ENCODE measurements at regions not wholly inside any gene's neighbourhood (a gene's known extent, or its start where the extent isn't known, plus 50 kb on each side); places are given as distances from the start of the nearest gene placed in this dataset.
"Not testable (repeated sequence)": the region's sequence is repeated elsewhere in the genome, so short reads cannot be mapped to it uniquely, and the experiment has no call there.

DNA sequence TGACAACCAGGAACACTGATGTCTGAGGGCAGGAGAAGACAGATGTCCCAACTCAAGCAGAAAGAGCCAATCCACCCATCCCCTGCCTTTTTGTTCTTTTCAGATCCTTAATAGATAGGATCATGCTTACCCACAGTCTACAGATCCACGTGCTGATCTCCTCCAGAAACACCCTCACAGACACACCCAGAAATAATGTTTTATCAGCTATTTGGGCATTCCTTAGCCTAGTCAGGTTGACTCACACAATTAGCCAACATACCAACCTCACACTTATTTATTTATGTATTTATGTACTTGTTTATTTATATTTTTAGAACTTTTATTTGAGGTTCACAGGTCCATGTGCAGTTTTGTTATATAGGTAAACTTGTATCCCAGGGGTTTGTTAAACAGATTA lies 151.5 kb upstream of the IL12B start:
- no peak for ATAC-seq
- no peak for DNase-seq (ENCODE audit: low spot score)
- intact Hi-C loops (cut with DNase I), result no loop called here

GRCh38 chr5:159486836-159487235 lies 156.5 kb upstream of the IL12B start:
- ATAC-seq, result no peak
- intact Hi-C loops (cut with DNase I), result no loop called here
- DNase-seq (ENCODE audit: low spot score), result no peak

GRCh38 chr5:159488516-159488915 lies 158.2 kb upstream of the IL12B start:
- ATAC-seq, result no peak
- intact Hi-C loops (cut with DNase I), result no loop called here
- no peak for DNase-seq (ENCODE audit: low spot score)

GRCh38 chr5:159489779-159490178 lies 159.5 kb upstream of the IL12B start:
- intact Hi-C loops (cut with DNase I), result no loop called here
- ATAC-seq, result no peak

DNA sequence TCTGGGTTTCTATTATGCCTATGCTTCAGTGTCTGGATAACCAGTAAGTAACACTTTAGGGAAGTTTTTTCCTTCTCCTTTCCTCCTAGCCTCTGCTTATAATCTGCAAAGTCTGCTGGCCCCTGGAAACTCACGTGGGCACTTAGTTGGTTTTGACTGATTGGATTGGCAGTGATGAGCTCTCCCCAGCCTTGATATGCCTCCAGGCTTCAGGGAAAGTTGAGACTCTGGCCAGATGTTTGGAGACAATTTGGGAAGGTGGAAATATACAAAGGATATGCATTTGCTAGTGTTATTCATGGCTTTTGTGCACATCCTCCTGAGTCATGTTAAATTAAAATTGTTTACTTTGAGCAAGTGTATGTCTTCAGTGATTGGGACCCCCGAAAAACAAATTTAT lies 160.2 kb upstream of the IL12B start:
- no peak for ATAC-seq
- intact Hi-C loops (cut with DNase I), result no loop called here

More at GRCh38 chr5:159489779-159490178, 159.5 kb upstream of the IL12B start:
- no peak for DNase-seq (ENCODE audit: low spot score)

DNA sequence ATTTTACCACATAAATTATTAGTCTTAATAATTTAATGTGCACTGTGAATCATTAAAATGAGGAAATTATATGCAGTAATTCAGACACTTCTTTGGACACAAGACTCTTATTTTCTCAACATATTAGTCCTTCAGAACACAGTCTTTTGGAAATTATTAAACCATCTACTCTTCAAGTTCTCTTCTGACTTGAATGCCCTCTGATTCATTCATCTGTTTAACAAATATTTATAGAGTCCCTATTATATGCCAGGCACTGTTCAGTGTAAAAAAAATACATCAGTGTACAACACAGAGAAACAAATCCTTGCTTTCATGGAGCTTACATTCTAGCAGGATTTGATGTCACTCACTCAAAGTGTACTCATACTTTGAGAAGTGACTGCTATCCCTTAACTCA lies 163.4 kb upstream of the IL12B start:
- intact Hi-C loops (cut with DNase I), result no loop called here
- ATAC-seq (no peak), DNase-seq (ENCODE audit: low spot score) (no peak)

More for the DNA sequence above, 160.2 kb upstream of the IL12B start:
- no peak for DNase-seq (ENCODE audit: low spot score)

DNA sequence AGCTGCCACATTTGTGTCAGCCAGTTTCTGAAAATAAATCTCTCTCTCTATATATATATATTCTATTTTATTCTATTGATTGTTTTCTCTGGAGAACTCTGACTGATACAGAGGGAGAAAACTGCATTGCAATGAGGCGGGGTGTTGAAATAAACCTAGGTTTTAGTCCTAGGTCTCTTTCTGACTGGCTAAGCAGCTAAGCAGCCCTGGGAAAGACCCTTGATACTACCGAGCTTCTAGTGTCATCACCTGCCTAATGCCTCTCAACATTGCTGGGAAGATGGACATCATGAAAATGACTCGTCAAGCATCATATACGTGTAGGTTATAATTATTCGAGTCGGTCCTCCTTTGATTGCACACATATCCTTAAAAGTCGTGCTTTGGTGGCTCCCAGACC lies 166.5 kb upstream of the IL12B start:
- no peak for DNase-seq (ENCODE audit: low spot score)
- ATAC-seq, result no peak
- intact Hi-C loops (cut with DNase I), result no loop called here

DNA sequence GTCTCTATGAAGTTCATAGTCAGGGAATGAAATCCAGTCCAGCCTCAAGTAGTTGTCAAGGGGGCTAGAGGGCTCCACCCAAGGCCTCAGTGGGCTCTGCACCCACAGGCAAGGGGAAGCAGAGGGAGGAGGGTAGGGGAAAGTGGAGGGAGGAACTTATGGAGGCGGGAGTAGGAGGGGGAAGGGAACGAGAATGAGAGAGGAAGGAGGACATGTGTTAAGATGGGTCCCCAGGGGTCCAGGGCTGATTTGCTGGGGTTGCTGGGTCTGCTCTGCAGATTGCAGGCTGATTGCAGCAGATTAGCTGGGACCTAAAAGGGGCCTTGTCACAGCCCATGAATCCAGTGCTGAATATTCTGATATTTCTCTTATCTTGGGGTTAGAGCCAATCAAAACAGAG lies 166.9 kb upstream of the IL12B start:
- intact Hi-C loops (cut with DNase I), result no loop called here
- no peak for DNase-seq (ENCODE audit: low spot score)

GRCh38 chr5:159498630-159499029 lies 168.3 kb upstream of the IL12B start:
- ATAC-seq (no peak), DNase-seq (ENCODE audit: low spot score) (no peak)
- intact Hi-C loops (cut with DNase I), result no loop called here

More for the DNA sequence above, 166.9 kb upstream of the IL12B start:
- no peak for ATAC-seq

GRCh38 chr5:159502116-159502515 lies 171.8 kb upstream of the IL12B start:
- intact Hi-C loops (cut with DNase I), result loop anchor here (5.0 kb wide), 1 partner anchor 1180 kb away; no protein-coding TSS in a partner anchor
- not testable (repeated sequence) for ATAC-seq; DNase-seq (ENCODE audit: low spot score)

GRCh38 chr5:159503236-159503635 lies 172.9 kb upstream of the IL12B start:
- intact Hi-C loops (cut with DNase I), result loop anchor here (5.0 kb wide), 1 partner anchor 1181 kb away; no protein-coding TSS in a partner anchor
- no peak for DNase-seq (ENCODE audit: low spot score)

DNA sequence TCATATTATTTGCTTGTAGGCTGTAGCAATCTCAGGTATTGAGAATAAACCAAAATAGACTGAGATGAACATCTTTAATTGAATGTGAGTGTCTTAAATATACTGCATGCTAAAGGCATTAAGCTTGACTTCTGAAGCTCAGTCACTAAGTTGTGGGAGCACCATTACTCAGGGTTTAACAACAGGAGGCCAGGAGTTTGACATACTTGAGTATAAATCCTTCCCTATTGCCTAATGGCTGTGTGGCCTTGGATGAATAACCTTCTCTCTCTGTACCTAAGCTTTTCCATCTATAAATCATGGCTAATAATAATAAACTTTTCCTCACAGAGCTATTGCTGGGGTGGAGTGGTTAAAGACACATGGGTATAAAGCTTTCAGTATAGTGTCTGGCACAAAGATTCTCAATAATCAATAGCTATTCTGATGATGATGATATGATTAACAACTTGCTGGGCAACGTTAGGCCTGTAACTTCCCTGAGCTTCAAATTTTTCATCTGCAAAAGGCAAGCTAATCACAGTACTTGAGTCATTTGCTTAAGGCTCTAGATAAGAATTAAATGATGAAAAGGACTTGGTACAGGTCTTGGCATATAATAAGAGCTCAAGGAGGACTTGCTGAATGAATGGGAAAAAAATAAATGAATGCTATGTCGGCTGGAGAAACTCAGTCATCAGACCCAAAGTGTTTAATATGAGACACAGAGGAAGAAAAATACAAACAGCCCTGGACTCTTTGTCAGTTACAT lies 174.0 kb upstream of the IL12B start:
- intact Hi-C loops (cut with DNase I), result loop anchor here (5.0 kb wide), 1 partner anchor 1182 kb away; no protein-coding TSS in a partner anchor
- DNase-seq (ENCODE audit: low spot score), result no peak
- no peak for ATAC-seq

More at GRCh38 chr5:159503236-159503635, 172.9 kb upstream of the IL12B start:
- no peak for ATAC-seq

DNA sequence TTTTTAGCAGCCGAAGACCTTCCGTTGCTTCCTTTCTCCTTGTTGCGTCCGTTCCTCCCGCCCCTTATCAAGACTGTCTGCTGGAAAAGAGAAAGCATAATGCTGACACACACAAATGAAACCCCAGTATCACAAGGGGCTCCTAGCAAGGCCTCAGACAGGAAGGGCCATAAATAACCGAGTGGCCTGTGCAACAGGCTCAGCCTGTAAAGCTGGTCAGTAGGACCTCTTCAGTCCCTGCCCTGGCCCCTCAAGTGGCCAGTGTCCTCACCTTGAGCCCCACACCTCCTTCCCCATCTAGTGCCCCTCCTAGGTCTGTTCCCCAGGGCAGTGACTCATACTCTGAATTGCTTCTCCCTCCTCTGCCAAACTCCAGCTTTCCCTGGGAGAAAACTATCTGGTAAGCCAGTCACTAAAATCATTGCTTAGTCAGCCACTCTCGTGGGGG lies 174.6 kb upstream of the IL12B start:
- peak; percentile 88 for ATAC-seq
- intact Hi-C loops (cut with DNase I), result loop anchor here (5.0 kb wide), 1 partner anchor 1183 kb away; no protein-coding TSS in a partner anchor
- no peak for DNase-seq (ENCODE audit: low spot score)

DNA sequence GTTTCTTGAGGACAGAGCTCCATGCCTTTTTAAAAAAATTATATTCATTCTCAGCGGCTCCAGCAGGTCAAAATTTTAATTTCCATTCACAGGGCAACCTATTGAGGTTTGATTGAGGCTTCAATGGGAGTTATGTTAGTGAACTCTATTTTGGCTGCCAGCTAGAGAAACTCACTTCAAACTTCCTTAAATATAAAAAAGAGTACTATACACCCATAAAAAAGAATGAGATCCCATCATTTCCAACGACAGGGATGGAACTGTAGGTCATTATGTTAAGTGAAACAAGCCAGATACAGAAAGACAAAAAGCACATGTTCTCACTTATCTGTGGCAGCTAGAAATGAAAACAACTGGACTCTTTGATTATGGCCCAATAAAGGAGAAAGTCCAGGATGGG lies 176.8 kb upstream of the IL12B start:
- DNase-seq (ENCODE audit: low spot score), result no peak
- intact Hi-C loops (cut with DNase I), result no loop called here
- no peak for ATAC-seq

- ATAC-seq (no peak), DNase-seq (ENCODE audit: low spot score) (no peak)
- intact Hi-C loops (cut with DNase I), result no loop called here
Observed at GRCh38 chr5:159507661-159508060, 177.4 kb upstream of the IL12B start.

DNA sequence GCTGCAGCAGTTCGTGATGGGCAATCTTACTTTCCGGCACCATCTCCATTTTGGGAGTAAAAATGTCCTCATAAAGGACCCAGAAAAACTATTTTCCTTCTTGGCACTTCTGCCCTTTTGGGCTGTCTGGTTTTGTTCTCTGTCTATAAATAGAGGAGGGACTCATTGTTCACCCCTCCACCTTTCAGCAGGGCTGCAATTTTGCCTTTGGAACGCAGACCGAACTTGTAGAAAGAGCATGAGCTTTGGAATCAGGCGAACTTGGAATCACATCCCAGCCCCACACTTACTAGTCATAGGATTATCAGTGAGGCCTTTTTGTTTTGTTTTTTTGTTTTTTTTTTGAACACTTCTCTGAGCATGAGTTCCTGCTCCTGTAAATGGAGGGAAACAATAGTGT lies 178.1 kb upstream of the IL12B start:
- ATAC-seq, result no peak
- intact Hi-C loops (cut with DNase I), result no loop called here
- no peak for DNase-seq (ENCODE audit: low spot score)

DNA sequence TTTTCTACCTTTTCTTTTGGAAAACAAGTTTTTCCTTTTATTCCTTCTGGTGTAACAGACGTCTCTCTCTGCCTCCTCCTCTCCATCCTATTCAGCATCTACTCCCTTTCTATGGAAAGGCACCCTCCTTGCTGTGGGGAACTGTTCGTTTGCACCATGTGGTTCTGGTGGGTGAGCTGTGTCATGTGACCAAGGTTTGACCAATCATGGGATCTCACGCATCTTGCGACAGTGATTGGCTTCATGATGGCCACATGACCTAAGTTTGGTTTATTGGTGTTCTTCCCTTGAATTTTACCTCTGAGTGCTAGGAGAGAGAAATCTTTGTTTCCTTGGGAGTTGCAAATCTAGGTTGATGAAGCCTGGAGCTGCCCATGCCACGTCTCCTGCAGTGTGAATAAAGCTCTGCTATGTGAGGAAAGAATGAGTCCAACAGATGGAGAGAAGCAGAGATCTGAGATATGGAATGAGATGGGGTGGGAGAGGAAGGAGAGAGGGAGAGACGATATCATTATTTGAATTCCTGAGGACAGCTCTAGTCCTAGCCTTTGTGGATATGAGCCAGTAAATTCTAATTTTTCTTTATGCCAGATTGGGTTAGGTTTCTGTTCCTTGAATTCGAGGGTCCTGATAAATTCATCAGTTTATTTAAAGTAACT lies 178.8 kb upstream of the IL12B start:
- intact Hi-C loops (cut with DNase I), result no loop called here
- DNase-seq (ENCODE audit: low spot score) (no peak), ATAC-seq (no peak)

GRCh38 chr5:159510282-159510681 lies 180.0 kb upstream of the IL12B start:
- ATAC-seq (peak; percentile 84), DNase-seq (ENCODE audit: low spot score) (no peak)
- intact Hi-C loops (cut with DNase I), result no loop called here

GRCh38 chr5:159511570-159511969 lies 181.3 kb upstream of the IL12B start:
- ATAC-seq (no peak), DNase-seq (ENCODE audit: low spot score) (no peak)
- intact Hi-C loops (cut with DNase I), result no loop called here

- no peak for DNase-seq (ENCODE audit: low spot score)
- intact Hi-C loops (cut with DNase I), result no loop called here
- no peak for ATAC-seq
Observed at GRCh38 chr5:159512064-159512463, 181.8 kb upstream of the IL12B start.
